Anterior cingulate cortex (tissue), 58 donors: ENCODE measurements at regions not wholly inside any gene's neighbourhood (a gene's known extent, or its start where the extent isn't known, plus 50 kb on each side); places are given as distances from the start of the nearest gene placed in this dataset.
"Not testable (repeated sequence)": the region's sequence is repeated elsewhere in the genome, so short reads cannot be mapped to it uniquely, and the experiment has no call there.

Experiments used
- DNase-seq, 58 donors: peaks; one replicate each; lab custom pipeline; 2025; lab: John Stamatoyannopoulos, UW

- no peak for DNase-seq
Measured at GRCh38 chr3:107209302-107209990, 167.8 kb upstream of the CCDC54 start.

- DNase-seq: no peak
Measured at GRCh38 chr3:107211608-107212007, 165.6 kb upstream of the CCDC54 start.

GRCh38 chr3:107212618-107213017 is 164.6 kb upstream of the CCDC54 start:
- DNase-seq: no peak

GRCh38 chr3:107213044-107213669 is 164.1 kb upstream of the CCDC54 start:
- DNase-seq: no peak

GRCh38 chr3:107216229-107216628 is 161.0 kb upstream of the CCDC54 start:
- DNase-seq: no peak

- peak in 7 of 58 donors; percentile 2 to 70 (median 28) for DNase-seq
Measured at GRCh38 chr3:107216711-107217110, 160.5 kb upstream of the CCDC54 start.

GRCh38 chr3:107217172-107217571 is 160.1 kb upstream of the CCDC54 start:
- no peak for DNase-seq

- peak in 6 of 58 donors; percentile 13 to 37 (median 20) for DNase-seq
Measured at GRCh38 chr3:107218864-107219269, 158.4 kb upstream of the CCDC54 start.

GRCh38 chr3:107220538-107220937 is 156.7 kb upstream of the CCDC54 start:
- DNase-seq: no peak

GRCh38 chr3:107221856-107222255 is 155.4 kb upstream of the CCDC54 start:
- DNase-seq: no peak

GRCh38 chr3:107222907-107223306 is 154.3 kb upstream of the CCDC54 start:
- DNase-seq: no peak

GRCh38 chr3:107224026-107224596 is 153.1 kb upstream of the CCDC54 start:
- DNase-seq: no peak

GRCh38 chr3:107227091-107227490 is 150.1 kb upstream of the CCDC54 start:
- no peak for DNase-seq

GRCh38 chr3:107233877-107234276 is 143.4 kb upstream of the CCDC54 start:
- DNase-seq: not testable (repeated sequence)

- peak in 6 of 58 donors; percentile 6 to 25 (median 12) for DNase-seq
Measured at GRCh38 chr3:107235193-107235927, 141.9 kb upstream of the CCDC54 start.

GRCh38 chr3:107235928-107236315 is 141.3 kb upstream of the CCDC54 start:
- DNase-seq: peak in 39 of 58 donors; percentile 6 to 92 (median 40)

GRCh38 chr3:107236655-107237337 is 140.4 kb upstream of the CCDC54 start:
- no peak for DNase-seq

- DNase-seq: no peak
Measured at GRCh38 chr3:107238787-107239186, 138.5 kb upstream of the CCDC54 start.

- no peak for DNase-seq
Measured at GRCh38 chr3:107239703-107240102, 137.5 kb upstream of the CCDC54 start.
